WERI-Rb-1 (cell line): ENCODE measurements at regions not wholly inside any gene's neighbourhood (a gene's known extent, or its start where the extent isn't known, plus 50 kb on each side); places are given as distances from the start of the nearest gene placed in this dataset.

Source experiments
- DNase-seq: peaks from one replicate; pipeline ENCODE4 v3.0.0-alpha.2; 2020
- H3K27ac ChIP-seq: fragments of 250-450 bp; sonication (Bioruptor Pico); 2 replicates; pipeline ENCODE4 v1.5.1; 2020; ENCODE audit warnings: mild to moderate bottlenecking, moderate library complexity
- H3K27me3 ChIP-seq: fragments of 250-450 bp; sonication (Bioruptor Pico); 2 replicates; pipeline ENCODE4 v1.5.1; 2021; ENCODE audit warnings: mild to moderate bottlenecking, low read depth, moderate library complexity; ENCODE audit not compliant: insufficient read depth, severe bottlenecking
- H3K36me3 ChIP-seq: fragments of 250-450 bp; sonication (Bioruptor Pico); 2 replicates; pipeline ENCODE4 v1.5.1; 2020; ENCODE audit warnings: mild to moderate bottlenecking, moderate library complexity
- H3K4me3 ChIP-seq: 2 replicates; pipeline ENCODE4 v1.5.1; 2011; ENCODE audit warnings: low read depth, mild to moderate bottlenecking, control low read depth, low read length
- H3K9me3 ChIP-seq: fragments of 250-450 bp; sonication (Bioruptor Pico); 2 replicates; pipeline ENCODE4 v1.5.1; 2021; ENCODE audit warnings: mild to moderate bottlenecking, moderate library complexity; ENCODE audit not compliant: severe bottlenecking
- CTCF ChIP-seq: IDR thresholded peaks from 2 replicates; pipeline ENCODE4 v1.5.1; 2011; ENCODE audit warnings: low read depth, mild to moderate bottlenecking, control low read depth, inconsistent platforms, low read length

GRCh38 chr2:14930441-14930840, 297.9 kb downstream of the LRATD1 start:
- H3K27me3 ChIP-seq, result no peaks in the 10 kb centered on the region
- no peaks in the 10 kb centered on the region for H3K9me3 ChIP-seq
- no peak overlapping the region for H3K27ac ChIP-seq
- TF ChIP-seq CTCF, result no peak
- H3K36me3 ChIP-seq, result no peaks in the 10 kb centered on the region
- no peak for DNase-seq
- no peak overlapping the region for H3K4me3 ChIP-seq

GRCh38 chr2:14932285-14932684, 299.8 kb downstream of the LRATD1 start:
- H3K27me3 ChIP-seq, result no peaks in the 10 kb centered on the region
- no peak overlapping the region for H3K27ac ChIP-seq
- no peak for TF ChIP-seq CTCF
- no peaks in the 10 kb centered on the region for H3K9me3 ChIP-seq
- no peak for DNase-seq
- no peak overlapping the region for H3K4me3 ChIP-seq
- no peaks in the 10 kb centered on the region for H3K36me3 ChIP-seq

- no peaks in the 10 kb centered on the region for H3K36me3 ChIP-seq
- no peak overlapping the region for H3K27ac ChIP-seq
- no peaks in the 10 kb centered on the region for H3K9me3 ChIP-seq
- H3K27me3 ChIP-seq, result no peaks in the 10 kb centered on the region
- TF ChIP-seq CTCF, result no peak
- H3K4me3 ChIP-seq, result no peak overlapping the region
- DNase-seq, result no peak
These were observed 301.2 kb downstream of the LRATD1 start for GRCh38 chr2:14933753-14934152.

GRCh38 chr2:14936426-14936825, 303.9 kb downstream of the LRATD1 start:
- Histone ChIP-seq H3K36me3 (no peaks in the 10 kb centered on the region), H3K27ac (no peak overlapping the region), H3K9me3 (no peaks in the 10 kb centered on the region), H3K27me3 (no peaks in the 10 kb centered on the region), H3K4me3 (no peak overlapping the region)
- TF ChIP-seq CTCF, result no peak
- no peak for DNase-seq

- H3K36me3 ChIP-seq, result no peaks in the 10 kb centered on the region
- no peak overlapping the region for H3K4me3 ChIP-seq
- H3K27ac ChIP-seq, result no peak overlapping the region
- 0 out of 2 replicates have a peak, but pooled peaks have one; percentile 19 for TF ChIP-seq CTCF
- DNase-seq, result no peak
- no peaks in the 10 kb centered on the region for H3K9me3 ChIP-seq
- no peaks in the 10 kb centered on the region for H3K27me3 ChIP-seq
These were observed 304.8 kb downstream of the LRATD1 start for GRCh38 chr2:14937336-14937735.

- DNase-seq, result no peak
- Histone ChIP-seq H3K9me3 (no peaks in the 10 kb centered on the region), H3K4me3 (no peak overlapping the region), H3K27me3 (no peaks in the 10 kb centered on the region), H3K36me3 (no peaks in the 10 kb centered on the region), H3K27ac (no peak overlapping the region)
- TF ChIP-seq CTCF, result no peak
These were observed 308.7 kb downstream of the LRATD1 start for GRCh38 chr2:14941151-14941631.
